DOHH2 (cell line): ENCODE measurements at regions not wholly inside any gene's neighbourhood (a gene's known extent, or its start where the extent isn't known, plus 50 kb on each side); places are given as distances from the start of the nearest gene placed in this dataset.

Experiments
- H3F3A ChIP-seq: fragments of 200-600 bp; sonication (generic), shearing (Covaris generic); 2 replicates; pipeline ENCODE4 v1.6.0; 2016; ENCODE audit warnings: antibody characterized with exemption, mild to moderate bottlenecking; ENCODE audit not compliant: control insufficient read depth, insufficient read depth
- H3K27ac ChIP-seq: fragments of 200-600 bp; sonication (generic); 2 replicates; pipeline ENCODE4 v1.5.1; 2014; ENCODE audit warnings: low read depth, mild to moderate bottlenecking, low read length, moderate library complexity
- H3K27me3 ChIP-seq: fragments of 200-600 bp; sonication (generic); 2 replicates; pipeline ENCODE4 v1.6.1; 2014; ENCODE audit warnings: mild to moderate bottlenecking, low read length, mixed read lengths; ENCODE audit not compliant: control insufficient read depth
- H3K36me3 ChIP-seq: fragments of 200-600 bp; sonication (generic); 2 replicates; pipeline ENCODE4 v1.6.1; 2014; ENCODE audit warnings: mild to moderate bottlenecking, low read length, moderate library complexity, mixed read lengths; ENCODE audit not compliant: control insufficient read depth
- H3K4me1 ChIP-seq: fragments of 200-600 bp; sonication (generic); 2 replicates; pipeline ENCODE4 v1.6.1; 2014; ENCODE audit warnings: mild to moderate bottlenecking, low read length, mixed read lengths; ENCODE audit not compliant: control insufficient read depth
- H3K4me2 ChIP-seq: fragments of 200-600 bp; sonication (generic); 2 replicates; pipeline ENCODE4 v1.6.0; 2014; ENCODE audit warnings: mild to moderate bottlenecking, low read length, moderate library complexity
- H3K4me3 ChIP-seq: fragments of 200-600 bp; sonication (generic); 2 replicates; pipeline ENCODE4 v1.5.1; 2014; ENCODE audit warnings: mild to moderate bottlenecking, low read length, mixed read lengths
- H3K79me2 ChIP-seq: fragments of 200-600 bp; sonication (generic); 2 replicates; pipeline ENCODE4 v1.6.1; 2014; ENCODE audit warnings: mild to moderate bottlenecking, low read length, mixed read lengths; ENCODE audit not compliant: control insufficient read depth
- H3K9me2 ChIP-seq: fragments of 200-600 bp; sonication (generic); replicated peaks from 2 replicates; pipeline ENCODE4 v1.6.1; 2014; ENCODE audit warnings: mild to moderate bottlenecking, low read length, mixed read lengths; ENCODE audit not compliant: control insufficient read depth
- H3K9me3 ChIP-seq: fragments of 200-600 bp; sonication (generic); 2 replicates; pipeline ENCODE4 v1.6.1; 2014; ENCODE audit warnings: antibody characterized with exemption, low read length, mixed read lengths; ENCODE audit not compliant: control insufficient read depth, insufficient read depth
- H4K20me1 ChIP-seq: fragments of 200-600 bp; sonication (generic); 2 replicates; pipeline ENCODE4 v1.6.0; 2014; ENCODE audit warnings: low read depth, mild to moderate bottlenecking, antibody characterized with exemption, low read length, moderate library complexity; ENCODE audit not compliant: control insufficient read depth, insufficient read depth
- EZH2phosphoT487 ChIP-seq: fragments of 200-600 bp; sonication (generic); IDR thresholded peaks from 2 replicates; pipeline ENCODE4 v1.6.1; 2017; ENCODE audit warnings: borderline replicate concordance, mild to moderate bottlenecking, antibody characterized with exemption, low read length, moderate library complexity, mixed read lengths
- TF ChIP-seq, protein P1 (sequence below): fragments of 200-600 bp; sonication (generic); IDR thresholded peaks from one replicate; pipeline ENCODE4 v1.5.1; 2014; ENCODE audit warnings: antibody characterized with exemption, mild to moderate bottlenecking, low read depth, low read length; ENCODE audit not compliant: poor library complexity, severe bottlenecking

DNA sequence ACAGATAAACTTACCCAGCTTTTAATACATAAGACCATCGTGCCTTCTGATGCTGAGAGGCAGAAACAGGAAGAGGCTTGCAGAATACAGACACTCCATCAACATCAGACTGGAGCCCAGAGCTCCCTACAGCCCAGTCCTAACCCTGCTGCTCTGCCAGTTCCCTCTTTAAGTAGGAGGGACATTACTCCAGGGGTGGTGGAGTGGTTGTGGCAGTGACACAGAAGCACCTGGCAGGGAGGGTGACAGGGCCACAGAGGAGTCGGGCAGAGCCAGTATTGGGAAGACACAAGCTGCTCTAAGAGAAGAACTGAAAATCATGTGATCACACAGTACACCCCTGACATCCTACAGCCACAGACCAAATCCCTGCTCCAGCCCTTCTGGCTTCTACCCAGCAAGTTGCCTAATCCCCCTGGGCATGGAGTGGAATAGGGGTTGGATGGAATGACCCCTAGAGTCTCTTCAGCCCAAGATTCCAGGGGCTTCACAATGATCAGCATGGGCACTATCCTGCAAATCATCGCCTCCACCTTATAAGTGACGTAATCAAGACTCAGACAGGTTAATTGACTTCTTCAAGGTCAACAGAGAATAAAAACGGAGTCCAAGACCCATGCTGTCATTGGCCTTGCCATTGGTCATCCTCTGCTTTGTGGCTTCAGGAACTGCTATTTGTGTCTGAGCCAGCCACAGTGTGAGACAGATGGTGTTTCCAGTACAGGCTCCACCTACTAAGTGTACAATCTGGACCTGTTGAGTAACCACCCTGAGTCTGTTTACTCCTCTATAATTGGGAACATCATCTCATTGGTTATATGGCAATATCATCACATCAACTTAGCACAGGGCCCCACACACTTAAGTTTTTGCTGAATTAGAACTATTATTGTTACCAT, 61.1 kb upstream of the ZMIZ1 start:
- Histone ChIP-seq H3F3A (no peaks in the 10 kb centered on the region), H3K4me3 (no peak overlapping the region), H3K4me1 (peaks cover 26% of the 10 kb centered on the region), H3K9me3 (no peaks in the 10 kb centered on the region), H3K36me3 (no peaks in the 10 kb centered on the region), H3K79me2 (no peaks in the 10 kb centered on the region), H4K20me1 (no peaks in the 10 kb centered on the region), H3K4me2 (no peak overlapping the region), H3K27me3 (peaks cover 40% of the 10 kb centered on the region), H3K27ac (no peak overlapping the region), H3K9me2 (no peaks in the 10 kb centered on the region)
- TF ChIP-seq, protein P1, sequence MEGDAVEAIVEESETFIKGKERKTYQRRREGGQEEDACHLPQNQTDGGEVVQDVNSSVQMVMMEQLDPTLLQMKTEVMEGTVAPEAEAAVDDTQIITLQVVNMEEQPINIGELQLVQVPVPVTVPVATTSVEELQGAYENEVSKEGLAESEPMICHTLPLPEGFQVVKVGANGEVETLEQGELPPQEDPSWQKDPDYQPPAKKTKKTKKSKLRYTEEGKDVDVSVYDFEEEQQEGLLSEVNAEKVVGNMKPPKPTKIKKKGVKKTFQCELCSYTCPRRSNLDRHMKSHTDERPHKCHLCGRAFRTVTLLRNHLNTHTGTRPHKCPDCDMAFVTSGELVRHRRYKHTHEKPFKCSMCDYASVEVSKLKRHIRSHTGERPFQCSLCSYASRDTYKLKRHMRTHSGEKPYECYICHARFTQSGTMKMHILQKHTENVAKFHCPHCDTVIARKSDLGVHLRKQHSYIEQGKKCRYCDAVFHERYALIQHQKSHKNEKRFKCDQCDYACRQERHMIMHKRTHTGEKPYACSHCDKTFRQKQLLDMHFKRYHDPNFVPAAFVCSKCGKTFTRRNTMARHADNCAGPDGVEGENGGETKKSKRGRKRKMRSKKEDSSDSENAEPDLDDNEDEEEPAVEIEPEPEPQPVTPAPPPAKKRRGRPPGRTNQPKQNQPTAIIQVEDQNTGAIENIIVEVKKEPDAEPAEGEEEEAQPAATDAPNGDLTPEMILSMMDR, result no peak
- TF ChIP-seq EZH2phosphoT487, result no peak

DNA sequence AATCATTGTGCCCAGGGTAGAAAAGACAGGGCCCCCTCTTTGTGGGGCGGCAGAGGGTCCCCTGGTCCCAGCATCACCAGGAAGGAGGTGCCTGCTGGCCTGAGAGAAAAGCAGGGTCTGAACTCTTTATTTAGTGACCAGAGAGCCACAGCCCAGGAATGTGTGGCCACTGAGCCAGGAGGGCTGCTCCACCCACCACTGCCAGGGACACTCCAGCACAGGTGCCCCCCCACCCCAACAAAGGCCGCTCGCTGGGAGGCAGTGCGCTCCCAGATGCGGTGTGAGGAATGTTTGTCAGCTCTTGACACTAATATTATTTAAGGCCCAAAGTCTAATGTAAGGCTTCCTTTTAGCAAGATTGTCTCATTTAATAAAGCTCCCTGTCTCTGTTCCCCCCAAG, 59.6 kb upstream of the ZMIZ1 start:
- peaks cover 28% of the 10 kb centered on the region for H3K27me3 ChIP-seq
- TF ChIP-seq EZH2phosphoT487, result no peak
- TF ChIP-seq, protein P1, result no peak
- H3K4me1 ChIP-seq, result peaks cover 34% of the 10 kb centered on the region
- H4K20me1 ChIP-seq, result no peaks in the 10 kb centered on the region
- no peaks in the 10 kb centered on the region for H3K9me3 ChIP-seq
- no peak overlapping the region for H3K4me2 ChIP-seq
- H3K79me2 ChIP-seq, result no peaks in the 10 kb centered on the region
- no peak overlapping the region for H3K27ac ChIP-seq
- no peaks in the 10 kb centered on the region for H3F3A ChIP-seq
- no peaks in the 10 kb centered on the region for H3K36me3 ChIP-seq
- H3K4me3 ChIP-seq, result no peak overlapping the region
- no peaks in the 10 kb centered on the region for H3K9me2 ChIP-seq

DNA sequence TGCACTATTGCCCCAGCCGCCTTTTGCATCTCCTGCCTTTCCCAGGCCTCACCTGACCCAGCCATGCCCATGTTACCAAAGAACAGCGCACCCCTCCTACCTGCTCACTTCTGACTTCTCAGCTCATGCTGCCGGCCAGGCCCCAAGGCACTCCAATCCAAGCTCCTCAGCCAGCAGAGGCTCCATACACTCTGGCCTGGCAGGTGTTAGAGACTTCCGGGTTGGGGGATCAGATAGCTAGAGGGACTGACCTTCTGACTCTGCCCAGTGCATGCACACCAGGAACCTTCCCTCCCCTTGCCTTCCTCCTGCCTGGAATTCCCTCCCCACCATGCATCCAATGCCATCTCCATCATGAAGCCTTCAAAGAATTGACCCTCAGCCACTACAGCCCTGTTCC, 56.2 kb upstream of the ZMIZ1 start:
- Histone ChIP-seq H4K20me1 (no peaks in the 10 kb centered on the region), H3K27ac (no peak overlapping the region), H3K79me2 (no peaks in the 10 kb centered on the region), H3K9me3 (no peaks in the 10 kb centered on the region), H3K9me2 (no peaks in the 10 kb centered on the region), H3K4me2 (no peak overlapping the region), H3K36me3 (no peaks in the 10 kb centered on the region), H3K27me3 (peaks cover 9% of the 10 kb centered on the region), H3K4me3 (no peak overlapping the region), H3K4me1 (peaks cover 60% of the 10 kb centered on the region), H3F3A (no peaks in the 10 kb centered on the region)
- TF ChIP-seq, protein P1, result no peak
- TF ChIP-seq EZH2phosphoT487, result no peak
